Suppressor macrophage treated with lipopolysaccharide for 4 hours (primary cell): ENCODE measurements at regions not wholly inside any gene's neighbourhood (a gene's known extent, or its start where the extent isn't known, plus 50 kb on each side); places are given as distances from the start of the nearest gene placed in this dataset.
"Not testable (repeated sequence)": the region's sequence is repeated elsewhere in the genome, so short reads cannot be mapped to it uniquely, and the experiment has no call there.

Experiments used
- DNase-seq: peaks from one replicate; pipeline ENCODE4 v3.0.0-alpha.2; 2020

DNA sequence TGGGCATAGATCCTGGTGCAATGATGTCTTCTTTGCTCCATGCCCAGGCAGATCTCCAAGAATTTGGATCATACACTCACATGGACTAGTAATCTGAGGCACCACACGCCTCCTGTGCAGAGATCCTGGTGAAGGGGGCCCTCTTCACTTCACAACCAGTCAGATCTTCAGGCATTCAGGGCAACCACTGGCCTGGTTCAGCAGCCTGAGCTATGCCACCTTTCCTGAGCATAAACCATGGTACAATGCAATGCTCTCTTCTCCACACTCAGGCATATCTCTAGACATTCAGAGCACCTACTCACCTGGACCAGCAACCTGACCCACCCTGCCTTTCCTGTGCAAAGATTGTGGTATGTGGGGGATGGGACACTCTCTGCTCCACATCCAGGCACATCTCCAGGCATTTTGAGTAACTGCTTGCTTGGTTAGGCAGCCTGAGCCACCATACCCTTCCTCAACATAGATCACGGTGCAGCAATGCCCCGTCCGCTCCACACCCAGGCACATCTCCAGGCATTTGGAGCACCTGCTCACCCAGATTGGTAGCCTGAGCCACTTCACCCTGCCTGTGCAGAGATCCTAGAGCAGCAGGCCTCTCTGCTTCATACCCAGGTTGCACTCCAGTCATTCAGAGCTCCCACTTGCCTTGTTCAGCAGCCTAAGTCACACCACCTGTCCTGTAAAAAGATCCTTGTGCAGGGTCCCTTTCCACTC, 532.2 kb upstream of the STEAP1 start:
- DNase-seq: no peak

DNA sequence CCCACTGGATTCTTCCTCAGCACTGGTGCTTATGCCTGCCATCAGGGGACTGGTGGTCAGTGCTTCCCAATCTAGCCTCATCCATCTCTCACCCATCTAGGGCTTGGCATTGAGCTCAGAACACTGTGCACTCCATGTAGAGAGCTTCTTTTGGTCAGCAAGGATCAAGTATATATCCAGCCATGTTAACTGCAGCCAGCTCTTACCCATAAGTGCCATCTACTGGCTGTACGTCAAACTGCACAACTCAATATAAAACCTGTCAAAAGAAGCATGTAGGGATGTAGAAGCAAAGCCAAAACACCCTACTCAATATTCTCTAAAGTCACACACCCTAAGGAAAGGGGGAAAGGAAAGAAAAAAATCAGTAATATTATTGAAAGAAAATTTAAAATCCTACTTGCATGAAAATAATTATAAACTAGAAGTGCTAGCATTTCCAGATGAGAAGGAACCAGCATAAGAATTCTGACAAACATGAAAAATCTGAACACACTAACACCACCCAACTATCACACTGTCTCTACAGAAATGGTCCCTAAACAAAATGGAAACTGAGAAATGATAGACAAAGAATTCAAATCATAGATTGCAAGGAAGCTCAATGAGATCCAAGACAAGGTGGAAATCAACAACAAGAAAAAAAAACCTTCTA, 531.1 kb upstream of the STEAP1 start:
- DNase-seq: peak; percentile 39

DNA sequence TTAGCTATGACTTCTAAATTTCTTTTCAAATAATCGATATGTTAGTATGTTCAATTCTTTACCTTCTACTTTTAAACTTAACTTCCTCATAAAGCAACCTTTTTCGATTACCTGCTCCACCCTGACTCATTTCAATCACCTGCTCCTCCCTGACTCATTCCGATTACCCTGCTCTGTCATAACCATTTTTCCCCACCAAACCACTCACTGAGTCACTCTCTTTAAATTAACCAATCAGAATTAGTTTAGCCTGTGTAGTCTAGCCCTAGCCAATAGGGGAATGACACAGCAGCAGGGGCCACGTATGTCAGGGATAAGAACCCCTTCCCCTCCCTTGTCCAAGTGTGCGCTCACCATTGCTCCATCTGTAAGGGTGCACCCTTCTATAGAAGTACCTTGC, 530.1 kb upstream of the STEAP1 start:
- not testable (repeated sequence) for DNase-seq

DNA sequence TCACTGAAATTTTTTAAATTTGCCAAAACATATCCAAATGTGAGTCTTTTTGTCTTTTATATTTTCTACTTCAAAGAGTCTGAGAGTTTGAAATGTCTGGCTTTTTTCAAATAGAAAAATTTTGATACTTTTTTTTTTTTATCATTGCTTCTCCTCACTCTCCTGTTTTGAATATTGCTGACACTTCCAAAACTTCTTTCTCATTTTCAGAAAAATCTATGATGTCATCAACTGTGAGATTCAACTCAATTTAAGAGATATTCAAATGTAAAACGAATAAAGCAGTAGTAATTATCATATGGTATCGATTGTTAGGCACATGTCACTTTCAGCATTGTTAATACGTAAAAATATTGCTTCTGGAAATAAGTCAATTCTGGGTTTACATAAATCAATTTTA, 505.8 kb upstream of the STEAP1 start:
- no peak for DNase-seq

DNA sequence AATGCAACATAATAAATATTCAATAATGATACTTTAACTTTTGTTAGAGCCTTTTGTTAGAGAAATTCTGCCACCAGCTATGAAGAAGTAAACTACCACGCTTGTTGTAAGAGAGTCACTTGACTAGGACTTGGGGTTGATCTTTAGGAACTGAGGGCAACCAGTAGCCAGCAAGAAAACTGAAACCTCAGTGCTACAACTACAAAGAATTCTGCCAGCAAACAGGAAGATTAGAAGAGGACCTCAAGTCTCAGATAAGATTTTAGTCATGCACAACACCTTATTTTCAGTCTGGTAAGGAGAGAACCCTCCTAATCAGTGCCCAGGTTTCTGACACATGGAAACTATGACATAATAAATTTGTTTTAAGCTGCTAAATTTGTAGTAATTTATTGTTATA, 498.3 kb upstream of the STEAP1 start:
- no peak for DNase-seq

DNA sequence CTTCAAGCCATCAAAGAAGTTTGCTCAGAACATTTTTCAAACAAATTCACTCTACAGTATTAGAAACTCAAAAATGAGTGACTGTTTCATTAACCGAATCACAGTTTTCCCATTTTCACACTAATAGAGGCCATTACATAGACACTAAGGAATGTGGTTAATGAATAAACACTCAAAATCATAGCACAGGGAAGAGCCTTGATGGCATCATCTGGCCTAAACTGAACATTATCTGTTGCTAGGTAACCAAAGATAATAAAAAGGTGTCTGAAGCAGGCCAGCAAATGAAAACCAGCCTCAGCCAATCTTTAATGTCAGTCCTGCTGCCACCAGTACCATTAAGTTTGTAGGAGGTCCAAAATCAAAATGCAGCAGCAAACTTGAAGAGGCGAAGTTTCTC, 492.4 kb upstream of the STEAP1 start:
- no peak for DNase-seq

DNA sequence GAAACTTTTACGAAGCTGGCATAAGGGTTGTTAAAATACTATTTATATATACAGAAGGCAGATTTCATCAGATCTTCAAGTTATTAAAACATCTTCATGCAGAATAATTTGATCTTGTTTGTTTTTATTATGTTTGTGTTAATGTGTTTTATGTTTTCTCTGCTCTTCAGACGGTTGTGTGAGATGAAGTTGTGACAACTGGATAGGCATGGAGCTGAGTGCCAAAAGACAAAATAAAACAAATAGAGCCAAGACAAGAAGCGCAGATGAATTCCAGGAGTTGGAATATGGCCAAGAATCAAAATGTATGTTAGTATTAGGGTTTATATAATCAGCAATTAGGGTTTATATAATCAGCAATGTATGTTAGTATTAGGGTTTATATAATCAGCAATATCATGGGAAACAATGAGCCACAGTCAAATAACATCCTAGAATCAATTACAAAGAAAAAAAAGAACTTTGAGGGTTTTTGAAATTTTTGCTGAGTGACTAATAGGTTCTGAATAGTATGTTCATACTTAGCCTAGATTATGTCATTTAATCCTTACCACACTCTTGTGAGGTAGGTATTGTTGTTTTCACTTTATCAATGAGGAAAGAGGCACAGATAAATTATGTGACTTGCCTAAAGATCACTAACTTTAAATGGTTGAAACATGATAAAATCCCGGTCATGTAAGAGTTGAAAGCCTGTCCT, 488.0 kb upstream of the STEAP1 start:
- DNase-seq: no peak

DNA sequence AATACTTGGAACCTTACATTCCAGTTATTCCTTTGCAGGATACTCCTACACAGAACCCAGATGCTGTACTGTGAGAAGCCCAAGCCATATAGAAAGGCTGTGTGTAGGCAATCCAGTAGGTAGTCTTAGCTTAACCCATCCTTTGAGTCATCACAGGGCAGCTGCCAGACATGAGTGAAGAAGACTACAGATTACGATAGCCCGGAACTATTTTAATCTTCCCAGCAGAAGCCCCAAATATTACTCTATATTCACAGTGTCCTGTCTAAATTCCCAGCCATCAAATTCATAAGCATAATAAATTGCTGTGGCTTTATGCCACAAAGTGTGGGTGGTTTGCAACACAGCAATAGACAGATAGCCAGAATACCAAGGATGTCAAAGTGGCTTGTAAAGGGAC, 474.1 kb upstream of the STEAP1 start:
- no peak for DNase-seq

DNA sequence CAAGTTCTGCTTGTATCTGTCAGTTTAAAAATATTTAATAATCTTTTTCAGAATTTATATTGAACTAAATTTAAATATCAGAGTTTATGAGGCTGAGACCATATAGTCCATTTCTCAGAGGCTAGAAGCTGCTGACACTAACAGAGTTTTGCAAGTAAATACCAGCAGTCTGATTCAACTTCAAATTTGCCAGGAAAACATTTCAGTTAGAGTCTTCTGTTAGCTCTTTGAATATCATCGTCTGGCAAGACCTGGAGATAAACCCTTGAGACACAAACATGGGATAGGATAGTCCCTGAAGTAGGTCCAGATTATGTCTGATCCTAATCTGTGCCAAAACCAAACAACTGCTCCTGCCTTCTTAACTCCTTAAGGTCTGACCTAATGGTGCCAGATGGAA, 472.8 kb upstream of the STEAP1 start:
- DNase-seq: no peak

DNA sequence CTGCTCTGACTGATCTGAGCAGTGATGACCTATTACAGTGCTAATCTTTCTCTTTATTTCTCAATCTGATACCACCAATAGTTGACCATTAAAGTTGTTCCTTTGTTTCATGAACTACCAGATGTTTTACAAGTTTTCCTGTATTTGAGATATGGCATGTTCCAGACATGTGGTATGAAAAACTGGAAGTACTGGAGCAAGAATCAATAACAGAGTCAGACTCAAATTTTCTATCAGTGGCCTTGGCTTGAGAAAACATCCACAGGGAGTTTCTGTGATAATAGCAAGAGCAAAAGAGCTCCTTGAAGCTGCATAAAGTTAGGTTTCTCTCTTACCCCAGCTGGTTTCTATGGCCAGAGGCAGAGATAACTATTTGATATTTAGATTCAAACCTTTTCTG, 469.0 kb upstream of the STEAP1 start:
- no peak for DNase-seq

DNA sequence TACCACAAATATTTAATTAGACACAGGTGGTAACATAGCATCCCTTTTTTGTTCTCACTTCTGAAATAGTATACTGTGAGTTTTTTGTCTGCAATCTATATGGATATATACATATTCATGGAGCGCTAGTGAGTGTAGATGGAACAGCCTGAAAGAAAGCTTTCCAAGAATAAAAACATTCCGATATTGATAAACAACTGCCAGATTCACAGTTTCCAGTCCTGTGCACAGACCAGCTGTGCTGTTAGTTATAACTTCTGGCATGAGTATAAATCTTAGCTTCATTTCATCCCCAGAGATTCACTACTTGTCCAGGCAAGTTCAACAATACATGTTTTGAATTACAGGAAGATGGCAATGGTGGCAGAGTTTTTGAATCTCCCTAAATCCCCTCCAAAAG, 467.1 kb upstream of the STEAP1 start:
- DNase-seq: no peak

DNA sequence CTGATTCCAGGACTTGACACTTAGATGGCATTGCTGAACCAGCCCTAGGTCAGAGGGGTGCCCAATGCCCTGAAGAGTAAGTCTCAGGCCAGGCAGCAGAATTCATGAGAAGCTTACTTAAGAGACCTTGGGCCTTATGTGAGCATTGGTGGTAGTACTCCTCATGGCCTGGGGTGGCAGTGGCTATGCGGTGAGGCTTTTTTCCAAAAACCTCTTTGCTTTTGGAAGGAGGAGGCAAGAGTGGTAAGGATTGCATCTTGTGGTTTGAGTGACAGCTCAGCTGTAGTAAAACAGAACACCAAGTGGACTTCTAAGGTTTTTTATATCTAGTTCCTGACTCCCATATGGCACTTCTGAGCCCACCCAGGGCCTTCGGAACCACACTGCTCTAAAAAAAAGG, 459.0 kb upstream of the STEAP1 start:
- no peak for DNase-seq

DNA sequence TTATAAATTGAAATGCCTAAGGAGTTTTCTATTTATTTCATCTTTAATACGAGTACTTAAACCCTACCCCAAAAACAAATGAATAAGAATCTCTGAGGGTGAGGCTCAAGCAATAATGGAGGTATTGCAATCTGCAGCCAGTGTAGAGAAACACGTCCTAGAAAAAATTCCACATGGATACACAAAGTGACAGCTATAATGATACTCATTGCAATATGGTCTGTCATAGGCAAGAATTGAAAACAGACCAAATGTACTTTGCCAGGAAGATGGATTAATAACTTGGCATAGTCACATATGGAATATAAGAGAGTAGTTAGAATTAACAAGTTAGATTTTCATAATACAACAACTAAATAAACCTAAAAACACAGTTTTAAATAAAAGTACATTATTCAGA, 440.1 kb upstream of the STEAP1 start:
- DNase-seq: no peak

DNA sequence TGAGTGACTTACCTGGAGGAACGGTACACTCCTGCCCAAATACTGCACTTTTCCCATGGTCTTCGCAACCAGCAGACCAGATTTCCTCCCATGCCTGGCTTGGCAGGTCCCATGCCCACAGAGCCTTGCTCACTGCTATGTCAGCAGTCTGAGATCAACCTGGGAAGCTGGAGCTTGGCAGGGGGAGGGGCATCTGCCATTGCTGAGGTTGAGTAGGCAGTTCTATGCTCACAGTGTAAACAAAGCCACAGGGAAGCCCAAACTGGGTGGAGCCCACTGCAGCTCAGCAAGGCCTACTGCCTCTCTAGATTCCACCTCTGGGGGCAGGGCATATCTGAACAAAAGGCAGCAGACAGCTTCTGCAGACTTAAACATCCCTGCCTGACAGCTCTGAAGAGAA, 435.3 kb upstream of the STEAP1 start:
- not testable (repeated sequence) for DNase-seq

DNA sequence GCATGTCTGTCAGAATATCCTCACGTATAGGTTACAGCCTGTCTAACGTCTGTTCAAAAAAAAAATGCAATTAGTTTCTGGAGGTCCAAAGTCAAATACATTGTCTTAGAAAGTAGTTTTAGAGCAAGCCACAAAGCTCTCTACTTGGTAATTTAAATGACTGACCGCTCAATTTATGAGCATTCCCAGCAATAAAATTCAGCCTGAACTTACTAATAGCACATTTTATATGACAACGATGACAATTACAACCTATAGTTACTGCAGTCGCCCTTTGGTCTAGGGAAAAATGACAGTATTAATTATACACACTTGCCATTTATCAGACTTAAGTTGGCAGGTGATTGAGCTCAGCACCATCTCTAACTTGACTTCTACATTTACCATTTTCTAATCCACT, 425.8 kb upstream of the STEAP1 start:
- DNase-seq: no peak

DNA sequence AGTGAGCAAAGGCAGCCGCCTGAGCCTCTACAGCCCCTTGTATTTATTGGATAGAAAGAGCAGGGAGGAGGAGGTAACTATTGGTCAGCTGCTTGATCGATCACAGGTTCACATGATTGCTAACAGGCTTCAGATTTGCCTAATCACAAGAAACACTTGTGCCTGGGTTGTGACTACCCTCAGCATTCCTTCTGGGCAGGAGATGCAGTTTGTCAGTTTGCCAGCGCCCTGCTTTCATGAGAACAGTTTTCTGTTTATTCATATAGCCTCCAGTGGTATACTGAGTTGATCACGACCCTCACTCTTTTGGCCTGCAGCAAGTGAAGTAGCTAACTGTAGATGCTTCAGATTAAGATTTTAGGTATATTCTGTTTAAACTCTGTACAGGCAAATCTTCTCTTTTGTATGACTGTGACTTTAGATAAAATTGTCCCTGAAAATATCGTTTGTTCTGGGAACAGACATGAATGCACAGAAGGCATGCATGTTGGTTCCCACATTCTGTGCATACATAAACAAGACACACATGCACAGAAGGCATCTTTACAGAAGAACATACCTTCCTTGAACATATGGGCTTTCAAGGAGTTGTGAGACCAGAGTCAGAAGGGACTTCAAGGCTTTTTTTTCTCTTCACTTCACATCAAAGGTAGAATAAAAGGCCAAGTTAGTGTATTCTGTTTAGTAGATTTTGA, 422.4 kb upstream of the STEAP1 start:
- no peak for DNase-seq

DNA sequence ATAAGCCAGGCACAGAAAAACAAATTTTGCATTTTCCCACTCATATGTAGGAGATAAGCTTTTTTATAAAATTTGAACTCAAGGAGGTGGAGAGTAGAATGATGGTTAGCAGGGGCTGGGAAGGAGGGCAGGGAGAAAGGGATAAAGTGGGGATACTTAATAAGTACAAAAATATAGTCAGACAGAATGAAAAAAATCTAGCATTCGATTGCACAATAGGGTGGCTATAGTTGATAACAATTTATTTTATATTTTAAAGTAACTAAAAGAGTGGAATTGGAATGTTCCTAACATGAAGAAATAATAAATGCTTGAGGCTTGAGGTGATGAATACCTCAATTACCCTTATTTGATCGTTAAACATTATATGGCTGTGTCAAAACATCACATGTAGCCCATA, 415.7 kb upstream of the STEAP1 start:
- no peak for DNase-seq

DNA sequence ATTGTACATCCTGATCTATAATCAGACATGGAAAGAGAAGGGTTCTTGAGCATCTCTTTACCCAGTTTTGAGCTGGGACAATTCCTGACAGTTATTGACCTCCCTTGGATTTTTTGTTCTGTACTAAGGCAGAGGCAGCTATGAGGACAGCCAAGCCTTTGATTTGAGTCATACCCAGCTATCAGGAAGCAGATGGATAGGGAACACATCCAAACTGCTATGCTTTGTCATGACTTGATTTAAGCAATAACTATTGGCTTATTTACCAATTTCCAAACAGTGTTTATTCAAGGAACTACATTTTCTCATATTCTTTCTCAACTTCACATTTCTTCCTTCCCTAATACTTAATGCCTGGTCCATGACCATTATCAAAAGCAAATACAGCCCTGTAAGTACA, 396.4 kb upstream of the STEAP1 start:
- DNase-seq: no peak

DNA sequence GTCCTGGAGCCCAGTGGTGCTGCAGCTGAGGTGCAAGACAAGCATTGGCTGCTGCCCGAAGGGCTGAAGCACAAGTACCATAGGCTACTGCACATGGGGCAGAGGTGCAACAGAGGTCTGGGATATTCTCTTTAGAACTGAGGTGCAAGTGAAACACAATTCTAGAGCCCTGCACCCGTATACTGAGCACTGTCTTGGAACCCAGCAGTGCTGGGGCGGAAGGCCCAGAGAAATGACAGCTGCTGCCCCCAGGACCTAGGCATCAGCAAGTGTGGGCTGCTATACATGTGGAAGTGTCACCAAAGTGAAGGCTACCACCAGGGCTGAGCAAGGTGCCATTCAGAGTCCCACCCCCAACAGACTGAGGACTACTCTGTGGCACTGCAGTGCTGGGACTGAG, 393.6 kb upstream of the STEAP1 start:
- no peak for DNase-seq

DNA sequence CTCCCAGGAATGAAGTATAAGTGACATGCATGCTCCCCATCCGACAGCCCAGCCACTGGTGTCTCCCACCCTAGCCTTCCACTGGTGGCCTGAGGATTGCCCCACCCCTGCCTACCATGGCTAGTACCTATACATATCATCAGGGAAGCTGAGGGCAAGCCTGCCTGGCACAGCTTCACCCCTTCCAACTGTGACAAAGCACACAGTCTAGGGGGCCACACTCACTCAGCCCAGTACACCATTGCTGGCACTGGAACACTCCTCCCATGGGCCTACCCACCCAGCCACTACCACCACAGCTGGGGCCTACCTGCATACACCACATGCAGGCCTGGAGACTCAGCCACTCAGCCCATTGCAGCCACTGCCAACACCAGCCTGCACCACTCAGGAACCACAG, 393.1 kb upstream of the STEAP1 start:
- no peak for DNase-seq

DNA sequence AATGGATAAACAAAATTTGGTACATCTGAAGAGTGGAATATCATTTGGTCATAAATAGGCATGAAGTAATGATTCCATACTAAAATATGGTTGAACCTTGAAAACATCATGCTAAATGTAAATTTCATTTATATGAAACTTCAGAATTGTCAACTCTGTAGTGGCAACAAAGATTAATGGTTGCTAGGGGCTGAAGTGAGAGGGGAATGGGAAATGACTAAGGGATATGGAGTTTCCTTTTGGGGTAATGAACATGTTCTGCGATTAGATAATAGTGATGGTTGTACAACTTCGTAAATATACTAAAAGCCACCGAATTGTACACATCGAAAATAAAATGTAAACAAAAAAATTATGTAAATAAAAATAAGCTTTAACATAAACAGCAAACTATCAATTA, 384.1 kb upstream of the STEAP1 start:
- no peak for DNase-seq

DNA sequence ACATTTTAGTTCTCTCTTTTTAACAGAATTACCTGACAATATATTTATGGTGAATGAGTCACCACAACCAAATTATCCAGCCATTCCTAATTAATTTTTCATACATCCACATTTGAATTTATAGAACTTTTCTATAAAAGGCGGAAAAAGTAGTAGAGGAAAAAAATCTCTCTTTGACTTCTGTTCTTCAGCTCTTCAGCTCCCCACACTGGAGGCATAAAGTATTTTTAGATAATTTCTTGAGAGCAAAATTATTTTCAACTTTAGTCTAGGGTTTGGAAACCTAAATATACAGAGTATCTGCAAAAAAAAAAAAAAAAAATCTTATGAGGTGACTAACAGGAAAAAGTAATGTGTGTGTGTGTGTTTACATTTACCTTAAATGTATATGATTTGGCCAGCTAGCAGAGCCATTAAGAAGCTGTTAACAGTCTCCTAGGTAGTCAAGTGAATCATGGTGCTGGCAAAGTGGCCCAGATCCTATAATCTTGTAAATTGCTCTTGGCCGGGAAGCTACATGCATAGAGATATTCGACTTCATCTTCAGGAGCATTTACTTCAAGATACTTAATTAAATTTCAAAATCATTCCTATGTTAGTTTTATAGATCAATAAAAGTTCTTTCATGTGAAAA, 383.1 kb upstream of the STEAP1 start:
- DNase-seq: no peak

DNA sequence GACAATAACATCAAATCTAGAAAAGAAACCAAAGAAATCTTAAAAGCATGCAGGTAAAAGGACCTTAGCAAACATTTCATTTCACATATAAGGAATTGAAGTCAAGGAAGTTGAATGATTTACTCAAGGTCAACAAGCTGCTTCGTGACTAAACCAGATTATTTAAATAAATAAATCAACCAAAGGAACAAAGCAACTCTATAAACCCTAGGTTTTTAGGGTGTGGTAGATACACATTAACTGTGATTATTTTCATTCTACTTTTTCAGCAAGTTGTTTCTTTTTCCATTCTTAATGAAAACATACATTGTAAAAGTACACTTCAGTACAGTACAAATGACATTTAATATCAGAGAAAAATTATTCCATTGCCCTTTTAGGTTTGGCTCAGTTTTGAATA, 382.0 kb upstream of the STEAP1 start:
- DNase-seq: no peak
